T-helper 2 cell (primary cell): ENCODE measurements at regions not wholly inside any gene's neighbourhood (a gene's known extent, or its start where the extent isn't known, plus 50 kb on each side); places are given as distances from the start of the nearest gene placed in this dataset.

Experiments
- DNase-seq, 5 experiments: peaks; one replicate each; pipeline versions ENCODE4 v3.0.0 to v3.0.0-alpha.2; 2012 to 2022

GRCh38 chr18:41753826-41754225 is 201.2 kb upstream of the PIK3C3 start:
- no peak for DNase-seq

DNA sequence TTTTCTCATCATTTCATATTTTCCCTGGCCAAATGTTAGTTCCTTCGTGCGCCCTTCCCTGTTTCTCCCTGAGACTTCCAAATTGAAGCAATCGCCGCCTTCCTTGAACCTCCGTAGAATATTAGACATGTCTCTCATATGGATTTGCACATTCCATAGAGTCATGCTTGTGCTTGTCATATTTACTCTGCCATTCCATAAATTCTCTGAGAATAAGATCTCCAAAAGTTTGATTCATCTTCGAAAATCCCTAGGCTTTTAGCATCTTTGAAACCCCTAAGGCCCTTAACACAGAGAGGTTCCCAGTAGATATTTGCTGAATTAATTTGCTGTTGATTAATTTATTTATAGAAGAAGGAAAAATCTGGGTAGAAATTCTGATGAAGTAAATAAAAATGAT is 202.2 kb upstream of the PIK3C3 start:
- DNase-seq: no peak

DNA sequence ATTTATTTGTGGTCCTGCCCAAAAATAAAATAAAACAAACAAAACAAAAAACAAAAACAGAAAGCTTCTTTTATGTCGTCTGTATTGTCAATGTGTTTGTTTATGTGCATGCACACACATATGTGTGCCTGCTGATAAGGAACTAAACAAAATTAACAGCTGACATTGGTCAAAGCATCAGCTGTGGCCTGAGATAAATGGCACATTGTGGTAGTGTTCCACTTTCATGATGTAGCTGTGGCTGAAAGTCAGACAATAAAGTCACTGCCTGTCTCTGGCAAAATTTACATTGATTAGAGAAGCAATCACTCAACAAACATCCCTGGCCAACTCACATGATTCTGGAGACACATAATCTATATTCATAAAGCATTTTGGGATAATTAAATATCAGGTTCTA is 203.4 kb upstream of the PIK3C3 start:
- no peak for DNase-seq

GRCh38 chr18:41751161-41751560 is 203.9 kb upstream of the PIK3C3 start:
- DNase-seq: no peak

DNA sequence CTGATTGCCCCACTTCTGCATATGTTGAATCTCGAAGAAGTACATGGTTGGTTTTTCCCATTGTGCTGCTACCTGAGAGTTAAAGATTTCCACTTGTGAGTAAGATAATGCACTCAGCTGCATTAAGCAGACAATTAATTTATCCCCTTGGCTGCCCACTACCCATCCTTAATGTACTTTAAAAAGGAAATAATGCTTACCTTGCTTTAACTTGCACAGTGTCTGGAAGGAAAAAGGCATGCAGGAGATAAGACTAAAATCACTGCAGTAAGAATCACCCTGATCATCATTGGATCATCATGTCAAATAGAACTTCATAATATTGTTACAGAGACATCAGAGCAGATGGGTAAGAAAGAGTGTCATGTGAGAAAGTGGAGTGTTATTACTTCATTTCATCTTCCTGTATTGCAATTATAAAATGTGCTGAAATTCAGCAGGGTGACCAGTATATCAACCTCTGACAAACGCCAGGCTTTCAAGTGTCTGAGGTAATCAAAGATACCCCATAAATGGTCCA is 207.3 kb upstream of the PIK3C3 start:
- no peak for DNase-seq

DNA sequence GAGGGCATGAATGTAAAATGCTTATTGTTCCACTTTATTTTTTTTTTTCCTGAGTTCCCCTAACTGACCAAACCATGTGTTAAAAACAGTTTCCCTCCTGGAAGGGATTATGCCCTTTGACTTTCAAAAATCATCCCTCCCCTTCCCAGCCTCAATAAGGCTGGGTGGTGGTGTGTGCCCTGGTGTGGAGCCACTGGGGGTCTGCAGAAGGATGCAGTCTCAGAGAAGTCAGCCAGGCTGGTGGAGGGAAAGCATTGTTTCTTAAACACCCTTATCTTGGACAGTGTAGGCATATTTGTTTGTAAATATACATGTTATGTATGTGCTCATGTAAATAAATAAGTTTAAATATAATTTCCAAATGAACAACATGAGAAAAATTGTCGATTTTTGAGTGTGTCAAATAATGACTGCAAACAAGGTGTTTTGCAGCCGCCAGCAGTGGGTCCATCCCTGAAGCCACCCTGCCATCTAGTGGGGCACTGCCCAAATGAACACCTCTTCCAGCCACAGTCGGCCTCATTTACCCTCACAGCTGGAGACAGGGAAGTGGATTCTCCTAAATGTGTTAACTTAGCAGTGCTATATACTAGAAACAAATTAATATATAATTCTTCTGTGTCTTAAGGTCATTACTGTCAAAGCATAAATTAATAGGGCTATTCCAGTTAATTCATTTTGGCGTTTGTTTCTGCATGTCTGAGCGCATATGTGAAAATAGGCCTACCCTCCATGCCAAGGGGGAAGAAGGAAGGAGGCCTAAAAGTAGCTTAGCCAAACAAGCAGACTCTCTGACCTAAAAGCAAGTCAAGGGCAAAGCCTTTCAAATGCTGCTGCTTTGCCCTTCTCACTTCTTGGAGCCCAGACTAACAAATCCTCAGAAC is 209.6 kb upstream of the PIK3C3 start:
- DNase-seq: peak in 1 of 5 experiments; percentile 18

GRCh38 chr18:41744421-41745030 is 210.5 kb upstream of the PIK3C3 start:
- DNase-seq: no peak

- DNase-seq: no peak
Observed at GRCh38 chr18:41737218-41737617, 217.8 kb upstream of the PIK3C3 start.

- DNase-seq: no peak
Observed at GRCh38 chr18:41734917-41735316, 220.1 kb upstream of the PIK3C3 start.

DNA sequence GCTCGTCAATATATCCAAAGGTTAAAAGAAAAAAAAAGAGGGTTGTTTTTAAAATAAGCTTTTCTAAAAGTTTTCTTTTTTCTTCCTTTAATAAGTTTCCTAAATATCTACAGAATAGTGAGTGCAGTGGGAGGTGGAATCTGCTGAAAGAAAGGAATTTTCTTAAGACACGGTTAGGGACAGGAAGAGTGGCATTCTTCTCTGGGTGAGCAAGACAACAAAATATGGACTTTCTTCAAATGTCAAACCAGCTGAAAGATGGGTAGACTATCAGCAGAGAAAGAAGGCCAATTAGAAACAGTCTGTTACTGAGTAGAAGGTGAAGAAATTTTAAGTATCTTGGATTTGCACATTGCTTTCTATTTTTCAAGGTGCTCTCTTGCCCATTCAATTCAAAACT is 222.7 kb upstream of the PIK3C3 start:
- DNase-seq: no peak

DNA sequence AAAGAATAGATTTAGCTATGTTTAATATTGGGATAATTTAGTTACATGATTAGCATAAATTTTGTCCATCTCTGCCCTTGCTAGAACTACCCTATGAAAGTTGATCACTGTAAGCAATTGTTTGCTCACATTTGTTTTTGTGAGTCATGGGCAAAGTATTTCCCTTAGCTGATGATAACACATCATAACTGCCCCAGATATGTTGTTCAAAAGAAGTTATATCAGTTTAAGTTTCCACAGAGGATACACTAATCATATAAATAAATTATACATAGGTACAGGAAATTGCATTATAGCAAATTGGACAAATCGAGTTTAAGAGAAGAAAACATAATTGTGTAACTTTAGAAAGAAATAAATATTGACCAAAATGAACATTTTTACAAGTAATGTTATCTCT is 223.2 kb upstream of the PIK3C3 start:
- DNase-seq: no peak

DNA sequence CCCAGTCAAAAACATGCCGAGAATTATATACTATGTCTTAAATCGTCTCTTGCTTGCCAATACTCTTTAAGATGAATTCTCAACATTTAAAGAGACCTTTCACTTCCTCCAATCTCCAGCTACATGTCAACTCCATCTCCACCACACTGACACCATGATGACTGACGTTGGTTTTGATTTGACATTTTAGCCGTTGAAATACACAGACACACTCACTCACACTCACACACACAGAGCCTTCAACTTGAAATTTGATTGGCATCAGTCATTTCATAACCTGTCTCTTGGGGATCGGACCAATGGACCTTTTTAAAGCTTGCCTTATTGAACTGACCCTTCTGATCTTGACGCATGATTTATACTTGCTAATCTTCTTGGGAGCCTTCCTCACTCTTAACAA is 230.8 kb upstream of the PIK3C3 start:
- no peak for DNase-seq

GRCh38 chr18:41721103-41721790 is 233.8 kb upstream of the PIK3C3 start:
- no peak for DNase-seq

DNA sequence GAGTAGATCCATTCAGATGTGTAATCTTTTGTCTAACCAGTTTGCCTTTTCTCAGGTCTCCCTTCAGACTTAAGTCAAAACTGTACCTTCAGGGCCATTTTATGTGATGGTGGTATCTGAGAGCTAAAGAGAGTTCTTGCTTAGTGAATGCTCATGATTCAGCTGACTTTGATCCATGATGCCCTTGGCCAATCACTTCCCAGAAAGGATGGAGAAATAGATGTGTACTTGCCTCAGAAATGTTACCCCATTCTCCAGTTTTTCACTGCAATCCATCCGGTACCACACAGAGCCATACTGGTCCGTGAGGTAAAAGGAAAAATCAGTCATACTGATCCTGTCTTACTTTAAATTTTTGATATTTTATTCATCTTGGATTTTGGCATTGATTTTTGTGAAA is 234.8 kb upstream of the PIK3C3 start:
- no peak for DNase-seq

- DNase-seq: no peak
Observed at GRCh38 chr18:41719808-41720207, 235.2 kb upstream of the PIK3C3 start.

GRCh38 chr18:41714872-41715271 is 240.2 kb upstream of the PIK3C3 start:
- DNase-seq: no peak

GRCh38 chr18:41713969-41714825 is 240.8 kb upstream of the PIK3C3 start:
- DNase-seq: no peak

- no peak for DNase-seq
Observed at GRCh38 chr18:41706301-41706700, 248.7 kb upstream of the PIK3C3 start.

- no peak for DNase-seq
Observed at GRCh38 chr18:41703744-41704530, 251.1 kb upstream of the PIK3C3 start.

DNA sequence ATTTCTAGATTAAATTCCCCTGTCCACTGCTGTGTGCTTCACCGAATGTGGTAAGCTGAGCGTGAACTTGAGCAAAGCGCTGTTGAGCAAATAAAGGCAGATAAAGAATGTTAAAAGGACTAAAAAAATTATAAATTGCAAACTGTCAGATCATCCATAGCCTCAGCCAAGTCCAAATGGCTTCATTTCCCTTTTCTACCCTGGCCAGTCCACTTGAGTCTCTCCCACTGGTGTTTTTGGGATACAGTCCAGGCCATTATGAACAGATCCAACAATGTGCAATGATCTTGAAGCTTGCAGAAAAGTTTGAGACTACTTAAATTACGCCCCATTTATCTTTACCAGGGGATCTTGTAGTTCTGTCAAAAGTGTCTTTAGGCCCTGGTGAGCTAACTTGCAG is 254.6 kb upstream of the PIK3C3 start:
- no peak for DNase-seq

GRCh38 chr18:41695441-41695840 is 259.6 kb upstream of the PIK3C3 start:
- DNase-seq: peak in 1 of 5 experiments; percentile 1

DNA sequence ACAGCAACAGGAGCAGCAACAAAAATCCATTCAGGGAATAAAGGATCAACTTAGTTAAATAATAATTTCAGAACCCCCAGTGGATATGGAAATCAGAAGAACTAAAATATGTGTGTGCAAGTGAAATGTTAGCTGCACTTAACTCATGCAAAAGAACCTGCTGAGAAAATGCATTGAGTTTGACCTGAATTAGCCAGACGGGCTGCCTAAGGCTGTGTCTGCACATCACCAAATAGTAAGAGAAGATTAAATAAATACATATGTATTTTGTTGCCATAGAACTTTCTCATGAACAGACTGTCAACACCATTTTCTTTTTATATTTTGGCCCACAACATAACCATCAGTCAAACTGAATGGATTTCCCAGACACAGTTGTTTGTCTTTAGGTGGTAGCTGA is 262.0 kb upstream of the PIK3C3 start:
- DNase-seq: no peak
